DOHH2 (cell line): ENCODE measurements at regions not wholly inside any gene's neighbourhood (a gene's known extent, or its start where the extent isn't known, plus 50 kb on each side); places are given as distances from the start of the nearest gene placed in this dataset.

ENCODE experiments used
- H3F3A ChIP-seq: fragments of 200-600 bp; sonication (generic), shearing (Covaris generic); 2 replicates; pipeline ENCODE4 v1.6.0; 2016; ENCODE audit warnings: antibody characterized with exemption, mild to moderate bottlenecking; ENCODE audit not compliant: control insufficient read depth, insufficient read depth
- H3K27ac ChIP-seq: fragments of 200-600 bp; sonication (generic); 2 replicates; pipeline ENCODE4 v1.5.1; 2014; ENCODE audit warnings: low read depth, mild to moderate bottlenecking, low read length, moderate library complexity
- H3K27me3 ChIP-seq: fragments of 200-600 bp; sonication (generic); 2 replicates; pipeline ENCODE4 v1.6.1; 2014; ENCODE audit warnings: mild to moderate bottlenecking, low read length, mixed read lengths; ENCODE audit not compliant: control insufficient read depth
- H3K36me3 ChIP-seq: fragments of 200-600 bp; sonication (generic); 2 replicates; pipeline ENCODE4 v1.6.1; 2014; ENCODE audit warnings: mild to moderate bottlenecking, low read length, moderate library complexity, mixed read lengths; ENCODE audit not compliant: control insufficient read depth
- H3K4me1 ChIP-seq: fragments of 200-600 bp; sonication (generic); 2 replicates; pipeline ENCODE4 v1.6.1; 2014; ENCODE audit warnings: mild to moderate bottlenecking, low read length, mixed read lengths; ENCODE audit not compliant: control insufficient read depth
- H3K4me2 ChIP-seq: fragments of 200-600 bp; sonication (generic); 2 replicates; pipeline ENCODE4 v1.6.0; 2014; ENCODE audit warnings: mild to moderate bottlenecking, low read length, moderate library complexity
- H3K4me3 ChIP-seq: fragments of 200-600 bp; sonication (generic); 2 replicates; pipeline ENCODE4 v1.5.1; 2014; ENCODE audit warnings: mild to moderate bottlenecking, low read length, mixed read lengths
- H3K79me2 ChIP-seq: fragments of 200-600 bp; sonication (generic); 2 replicates; pipeline ENCODE4 v1.6.1; 2014; ENCODE audit warnings: mild to moderate bottlenecking, low read length, mixed read lengths; ENCODE audit not compliant: control insufficient read depth
- H3K9me2 ChIP-seq: fragments of 200-600 bp; sonication (generic); replicated peaks from 2 replicates; pipeline ENCODE4 v1.6.1; 2014; ENCODE audit warnings: mild to moderate bottlenecking, low read length, mixed read lengths; ENCODE audit not compliant: control insufficient read depth
- H3K9me3 ChIP-seq: fragments of 200-600 bp; sonication (generic); 2 replicates; pipeline ENCODE4 v1.6.1; 2014; ENCODE audit warnings: antibody characterized with exemption, low read length, mixed read lengths; ENCODE audit not compliant: control insufficient read depth, insufficient read depth
- H4K20me1 ChIP-seq: fragments of 200-600 bp; sonication (generic); 2 replicates; pipeline ENCODE4 v1.6.0; 2014; ENCODE audit warnings: low read depth, mild to moderate bottlenecking, antibody characterized with exemption, low read length, moderate library complexity; ENCODE audit not compliant: control insufficient read depth, insufficient read depth
- EZH2phosphoT487 ChIP-seq: fragments of 200-600 bp; sonication (generic); IDR thresholded peaks from 2 replicates; pipeline ENCODE4 v1.6.1; 2017; ENCODE audit warnings: borderline replicate concordance, mild to moderate bottlenecking, antibody characterized with exemption, low read length, moderate library complexity, mixed read lengths
- TF ChIP-seq, protein P1 (sequence below): fragments of 200-600 bp; sonication (generic); IDR thresholded peaks from one replicate; pipeline ENCODE4 v1.5.1; 2014; ENCODE audit warnings: antibody characterized with exemption, mild to moderate bottlenecking, low read depth, low read length; ENCODE audit not compliant: poor library complexity, severe bottlenecking

DNA sequence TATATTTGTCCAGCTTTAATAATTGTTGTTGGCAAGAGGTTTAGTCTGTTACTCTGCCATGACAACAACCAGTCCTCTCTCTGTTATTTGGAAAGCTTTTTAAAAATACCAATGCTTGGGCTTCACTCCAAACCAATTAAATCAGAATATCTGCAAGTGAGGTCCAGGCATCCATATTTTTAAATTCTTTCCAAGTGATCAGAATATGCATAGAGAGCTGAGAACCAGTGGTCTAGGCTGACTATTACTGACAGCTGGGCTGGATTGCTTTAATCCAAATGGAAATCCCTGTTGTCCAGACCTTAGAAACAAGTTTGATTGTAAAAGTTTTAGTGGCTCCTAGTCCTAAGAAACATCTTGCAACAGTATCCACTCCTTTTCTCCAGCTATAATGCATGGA lies 1059.7 kb upstream of the ACVR2A start:
- no peak overlapping the region for H3K27ac ChIP-seq
- no peaks in the 10 kb centered on the region for H3K9me2 ChIP-seq
- no peaks in the 10 kb centered on the region for H4K20me1 ChIP-seq
- H3K4me3 ChIP-seq, result no peak overlapping the region
- H3K36me3 ChIP-seq, result no peaks in the 10 kb centered on the region
- TF ChIP-seq EZH2phosphoT487, result no peak
- TF ChIP-seq, protein P1, sequence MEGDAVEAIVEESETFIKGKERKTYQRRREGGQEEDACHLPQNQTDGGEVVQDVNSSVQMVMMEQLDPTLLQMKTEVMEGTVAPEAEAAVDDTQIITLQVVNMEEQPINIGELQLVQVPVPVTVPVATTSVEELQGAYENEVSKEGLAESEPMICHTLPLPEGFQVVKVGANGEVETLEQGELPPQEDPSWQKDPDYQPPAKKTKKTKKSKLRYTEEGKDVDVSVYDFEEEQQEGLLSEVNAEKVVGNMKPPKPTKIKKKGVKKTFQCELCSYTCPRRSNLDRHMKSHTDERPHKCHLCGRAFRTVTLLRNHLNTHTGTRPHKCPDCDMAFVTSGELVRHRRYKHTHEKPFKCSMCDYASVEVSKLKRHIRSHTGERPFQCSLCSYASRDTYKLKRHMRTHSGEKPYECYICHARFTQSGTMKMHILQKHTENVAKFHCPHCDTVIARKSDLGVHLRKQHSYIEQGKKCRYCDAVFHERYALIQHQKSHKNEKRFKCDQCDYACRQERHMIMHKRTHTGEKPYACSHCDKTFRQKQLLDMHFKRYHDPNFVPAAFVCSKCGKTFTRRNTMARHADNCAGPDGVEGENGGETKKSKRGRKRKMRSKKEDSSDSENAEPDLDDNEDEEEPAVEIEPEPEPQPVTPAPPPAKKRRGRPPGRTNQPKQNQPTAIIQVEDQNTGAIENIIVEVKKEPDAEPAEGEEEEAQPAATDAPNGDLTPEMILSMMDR, result no peak
- no peak overlapping the region for H3K4me2 ChIP-seq
- no peaks in the 10 kb centered on the region for H3K4me1 ChIP-seq
- no peaks in the 10 kb centered on the region for H3K79me2 ChIP-seq
- no peaks in the 10 kb centered on the region for H3K27me3 ChIP-seq
- H3K9me3 ChIP-seq, result no peaks in the 10 kb centered on the region
- H3F3A ChIP-seq, result no peaks in the 10 kb centered on the region

DNA sequence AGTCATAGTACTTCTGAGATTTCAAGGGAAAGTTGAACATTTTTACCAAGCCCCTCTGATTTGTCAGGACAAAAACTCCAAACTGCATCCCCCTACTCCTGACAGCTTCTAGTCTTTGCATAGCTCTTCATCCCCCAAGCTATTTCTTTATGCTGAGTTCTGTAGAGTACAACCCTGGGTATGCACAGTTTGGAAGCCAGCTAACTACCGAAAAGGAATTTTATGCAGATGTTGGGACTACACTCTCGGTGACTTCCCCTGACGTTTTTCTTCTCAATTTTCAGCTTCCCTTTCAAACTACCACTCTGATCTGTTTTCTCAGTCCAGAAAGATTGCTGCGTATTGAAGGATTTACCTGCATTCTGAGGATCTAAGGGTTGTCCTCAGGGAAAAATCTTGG lies 1060.2 kb upstream of the ACVR2A start:
- Histone ChIP-seq H3K36me3 (no peaks in the 10 kb centered on the region), H3K79me2 (no peaks in the 10 kb centered on the region), H3K27ac (no peak overlapping the region), H3K27me3 (no peaks in the 10 kb centered on the region), H3F3A (no peaks in the 10 kb centered on the region), H4K20me1 (no peaks in the 10 kb centered on the region), H3K4me3 (no peak overlapping the region), H3K9me3 (no peaks in the 10 kb centered on the region), H3K4me1 (no peaks in the 10 kb centered on the region), H3K4me2 (no peak overlapping the region), H3K9me2 (no peaks in the 10 kb centered on the region)
- TF ChIP-seq, protein P1, result no peak
- no peak for TF ChIP-seq EZH2phosphoT487

DNA sequence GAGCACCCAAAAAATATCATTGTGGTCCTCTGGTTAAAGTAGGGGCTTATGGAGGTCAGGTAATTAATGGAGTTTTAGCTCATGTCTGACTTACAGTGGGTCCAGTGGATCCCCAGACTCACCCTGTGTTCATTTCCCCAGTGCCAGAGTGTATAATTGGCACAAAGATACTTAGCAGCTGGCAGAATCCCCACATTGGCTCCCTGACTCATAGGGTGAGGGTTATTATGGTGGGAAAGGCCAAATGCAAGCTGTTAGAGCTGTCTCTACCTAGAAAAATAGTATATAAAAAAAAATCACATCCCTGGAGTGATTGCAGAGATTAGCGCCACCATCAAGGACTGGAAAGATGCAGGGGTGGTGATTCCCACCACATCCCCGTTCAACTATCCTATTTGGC lies 1067.6 kb upstream of the ACVR2A start:
- Histone ChIP-seq H3K4me2 (no peak overlapping the region), H3F3A (no peaks in the 10 kb centered on the region), H3K9me3 (no peaks in the 10 kb centered on the region), H3K9me2 (no peaks in the 10 kb centered on the region), H3K36me3 (no peaks in the 10 kb centered on the region), H4K20me1 (no peaks in the 10 kb centered on the region), H3K4me3 (no peak overlapping the region), H3K79me2 (no peaks in the 10 kb centered on the region), H3K4me1 (peaks cover 3% of the 10 kb centered on the region; the same call in 1 of the 2 replicates), H3K27ac (no peak overlapping the region), H3K27me3 (no peaks in the 10 kb centered on the region)
- TF ChIP-seq, protein P1, result no peak
- no peak for TF ChIP-seq EZH2phosphoT487

DNA sequence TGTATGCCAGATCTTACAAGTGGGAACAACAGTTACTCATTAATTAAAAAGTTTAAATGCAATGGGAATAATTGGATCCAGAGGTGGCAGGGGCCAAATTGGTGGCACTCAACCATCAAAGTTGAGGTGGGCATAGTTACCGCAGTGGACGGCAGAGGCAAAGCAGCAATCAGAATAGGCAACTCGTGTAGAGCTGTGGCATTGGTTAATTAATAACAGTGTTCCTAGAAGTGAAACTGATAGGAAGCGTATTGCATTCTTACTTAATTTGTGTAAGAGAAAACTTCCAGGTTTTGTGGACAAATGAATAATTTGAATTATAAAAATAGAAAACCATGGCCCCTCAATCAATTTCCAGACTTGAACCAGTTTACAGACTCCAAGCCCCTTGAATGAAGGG lies 1068.2 kb upstream of the ACVR2A start:
- Histone ChIP-seq H3K27me3 (no peaks in the 10 kb centered on the region), H3K9me2 (no peaks in the 10 kb centered on the region), H3K27ac (no peak overlapping the region), H3K4me1 (peaks cover 3% of the 10 kb centered on the region; the same call in 1 of the 2 replicates), H3K9me3 (no peaks in the 10 kb centered on the region), H3K79me2 (no peaks in the 10 kb centered on the region), H3F3A (no peaks in the 10 kb centered on the region), H3K4me2 (no peak overlapping the region), H4K20me1 (no peaks in the 10 kb centered on the region), H3K36me3 (no peaks in the 10 kb centered on the region), H3K4me3 (no peak overlapping the region)
- no peak for TF ChIP-seq EZH2phosphoT487
- TF ChIP-seq, protein P1, result no peak
